Aorta (tissue), 5 donors: ENCODE measurements at regions not wholly inside any gene's neighbourhood (a gene's known extent, or its start where the extent isn't known, plus 50 kb on each side); places are given as distances from the start of the nearest gene placed in this dataset.
"Not testable (repeated sequence)": the region's sequence is repeated elsewhere in the genome, so short reads cannot be mapped to it uniquely, and the experiment has no call there.

Source experiments
- ATAC-seq: fragments of 200-7000 bp; cut with Tn5 transposase; one replicate; pipeline ENCODE4 v1.9.1; 2022; ENCODE audit warnings: moderate library complexity; ENCODE audit not compliant: low FRiP score
- DNase-seq, 2 donors: peaks; one replicate each; pipeline ENCODE4 v3.0.0-alpha.2; 2020
- H3K27ac ChIP-seq, 2 donors: one replicate each; pipeline ENCODE4 v1.5.1; 2013; ENCODE audit warnings: low read length in 2 of 2, mild to moderate bottlenecking in 2 of 2, moderate library complexity in 2 of 2, control low read depth in 1 of 2, inconsistent platforms in 1 of 2, low read depth in 1 of 2
- H3K27me3 ChIP-seq, 2 donors: one replicate each; pipeline ENCODE4 v1.6.1; 2013; ENCODE audit warnings: control low read depth in 1 of 2, low read length in 1 of 2, mild to moderate bottlenecking in 1 of 2, moderate library complexity in 1 of 2; ENCODE audit not compliant: insufficient read depth in 2 of 2, control insufficient read depth in 1 of 2
- H3K36me3 ChIP-seq, 2 donors: one replicate each; pipeline ENCODE4 v1.6.1; 2013; ENCODE audit warnings: control low read depth in 1 of 2, low read length in 1 of 2, mild to moderate bottlenecking in 1 of 2; ENCODE audit not compliant: insufficient read depth in 2 of 2, control insufficient read depth in 1 of 2
- H3K4me1 ChIP-seq, 2 donors: one replicate each; pipeline ENCODE4 v1.6.1; 2013; ENCODE audit warnings: low read length in 2 of 2, control low read depth in 1 of 2, mild to moderate bottlenecking in 1 of 2, moderate library complexity in 1 of 2; ENCODE audit not compliant: insufficient read depth in 2 of 2, control insufficient read depth in 1 of 2
- H3K4me3 ChIP-seq, 2 donors: one replicate each; pipeline ENCODE4 v1.5.1; 2013; ENCODE audit warnings: low read length in 2 of 2, control low read depth in 1 of 2, mild to moderate bottlenecking in 1 of 2
- H3K9me3 ChIP-seq: one replicate; pipeline ENCODE4 v1.6.1; 2013; ENCODE audit warnings: mild to moderate bottlenecking, low read length; ENCODE audit not compliant: control insufficient read depth
- WGBS, 2 donors: extraction: QIAGEN DNeasy Blood & Tissue Kit; methylation state at CpG; one replicate each; pipeline ENCODE4 v1.1.7; 2013; 5-methylcytosine and 5-hydroxymethylcytosine counted together
- intact Hi-C, 2 donors: fragments of 100-400 bp; cut with DNase I; formaldehyde crosslinking; loops; one replicate each; pipeline versions ENCODE4 v1.14.2 to v1.15.0; 2022
- donor health status: healthy with polysubstance abuse.
- donor health status: Bipolar disorder and iron deficiency.
- donor health status: DM: no; HTN: no; CAD: no.
- donor health status: DM: no; HTN: no; CAD: no.
- donor health status: DM: yes; HTN: yes; CAD: no.

DNA sequence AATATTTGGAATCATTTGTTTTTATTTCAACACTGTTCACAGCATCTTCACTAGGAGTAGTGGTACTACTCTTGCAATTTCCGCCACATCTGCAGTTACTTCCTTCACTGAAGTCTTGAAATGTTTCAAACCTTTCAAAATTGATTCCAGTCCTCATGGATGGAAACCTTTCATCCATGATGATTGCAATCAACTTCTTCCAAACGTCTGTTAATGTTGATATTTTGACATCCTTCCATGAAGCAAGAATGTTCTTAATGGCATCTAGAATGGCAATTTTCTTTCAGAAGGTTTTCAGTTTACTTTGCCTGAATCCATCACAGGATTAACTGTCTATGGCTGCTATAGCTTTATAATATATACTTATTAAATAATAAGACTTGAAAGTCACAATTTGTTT is 736.8 kb upstream of the CA10 start:
- intact Hi-C loops, result no loop called here
- WGBS, 2 donors, result 33 to 34% methylated on average over 2 of the region's 2 CpGs
- DNase-seq, result no peak

DNA sequence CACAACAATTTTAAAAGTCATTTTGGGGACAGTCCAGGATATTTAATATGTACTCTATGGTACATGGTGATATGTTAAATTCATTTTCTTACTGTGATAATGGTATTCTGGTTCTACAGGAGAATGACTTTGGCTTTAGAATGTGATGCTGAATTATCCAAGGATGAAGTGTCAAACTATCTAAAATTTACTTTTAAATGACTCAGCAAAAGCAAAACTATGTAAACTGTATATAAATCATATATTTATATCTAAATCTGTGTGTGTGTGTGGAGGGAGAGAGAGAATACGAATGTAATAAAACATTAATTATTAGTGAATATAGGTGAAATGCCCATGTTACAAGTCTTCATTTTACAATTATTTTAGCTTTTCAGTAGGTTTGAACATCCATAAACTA is 733.8 kb upstream of the CA10 start:
- no peaks in the 10 kb centered on the region for H3K27me3 ChIP-seq
- no peak overlapping the region for H3K27ac ChIP-seq
- ATAC-seq, result no peak
- no peak overlapping the region for H3K4me3 ChIP-seq
- 67 to 79% methylated on average over 1 of the region's 1 CpG for WGBS, 2 donors
- intact Hi-C loops, result no loop called here
- H3K4me1 ChIP-seq, result no peaks in the 10 kb centered on the region
- no peaks in the 10 kb centered on the region for H3K9me3 ChIP-seq
- DNase-seq, result no peak
- no peaks in the 10 kb centered on the region for H3K36me3 ChIP-seq

More for the DNA sequence above, 736.8 kb upstream of the CA10 start:
- no peak overlapping the region for H3K27ac ChIP-seq
- H3K4me1 ChIP-seq, result no peaks in the 10 kb centered on the region
- no peak for ATAC-seq
- no peaks in the 10 kb centered on the region for H3K27me3 ChIP-seq
- no peak overlapping the region for H3K4me3 ChIP-seq
- H3K9me3 ChIP-seq, result no peaks in the 10 kb centered on the region
- no peaks in the 10 kb centered on the region for H3K36me3 ChIP-seq

DNA sequence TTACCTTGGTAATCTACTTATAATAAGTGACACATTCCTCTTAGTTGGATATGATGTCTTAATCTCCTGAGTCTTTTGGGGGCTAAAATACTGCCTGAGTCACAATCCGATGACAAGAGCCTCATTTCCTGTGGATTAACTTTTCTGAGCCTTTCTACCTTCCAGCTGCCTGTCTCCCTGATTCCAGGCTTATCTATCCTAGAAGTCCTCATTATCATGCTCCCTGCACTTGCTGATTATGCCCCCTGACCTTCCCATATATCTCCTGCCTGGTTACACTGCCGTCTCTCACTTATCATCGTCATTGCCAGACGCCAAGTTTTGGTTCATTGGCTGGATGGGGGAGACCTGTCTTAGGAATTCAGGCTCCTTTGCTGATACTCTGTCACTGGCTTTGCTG is 727.4 kb upstream of the CA10 start:
- no peak for DNase-seq
- H3K27me3 ChIP-seq, result no peaks in the 10 kb centered on the region
- no peaks in the 10 kb centered on the region for H3K36me3 ChIP-seq
- no peak overlapping the region for H3K4me3 ChIP-seq
- H3K27ac ChIP-seq, result no peak overlapping the region
- no peaks in the 10 kb centered on the region for H3K4me1 ChIP-seq
- no peak for ATAC-seq
- intact Hi-C loops, result no loop called here
- WGBS, 2 donors, result 47 to 64% methylated on average over 4 of the region's 4 CpGs
- H3K9me3 ChIP-seq, result no peaks in the 10 kb centered on the region

DNA sequence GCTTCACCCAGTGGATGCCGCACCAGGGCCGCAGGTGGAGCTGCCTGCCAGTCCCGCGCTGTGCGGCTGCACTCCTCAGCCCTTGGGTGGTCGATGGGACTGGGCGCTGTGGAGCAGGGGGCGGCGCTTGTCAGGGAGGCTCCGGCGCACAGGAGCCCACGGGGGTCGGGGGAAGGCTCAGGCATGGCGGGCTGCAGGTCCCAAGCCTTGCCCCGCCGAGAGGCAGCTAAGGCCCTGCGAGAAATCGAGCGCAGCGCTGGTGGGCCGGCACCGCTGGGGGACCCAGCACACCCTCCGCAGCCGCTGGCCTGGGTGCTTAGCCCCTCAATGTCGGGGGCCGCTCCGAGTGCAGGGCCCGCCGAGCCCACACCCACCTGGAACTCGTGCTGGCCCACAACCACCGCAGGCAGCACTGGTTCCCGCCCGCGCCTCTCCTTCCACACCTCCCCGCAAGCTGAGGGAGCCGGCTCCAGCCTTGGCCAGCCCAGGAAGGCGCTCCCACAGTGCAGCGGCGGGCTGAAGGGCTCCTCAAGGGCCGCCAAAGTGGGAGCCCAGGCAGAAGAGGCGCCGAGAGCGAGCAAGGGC is 725.5 kb upstream of the CA10 start:
- H3K4me3 ChIP-seq, H3K27me3 ChIP-seq, H3K4me1 ChIP-seq, H3K9me3 ChIP-seq, H3K27ac ChIP-seq, ATAC-seq, H3K36me3 ChIP-seq, intact Hi-C loops: not testable (repeated sequence)
- DNase-seq, result peak in 1 of 2 donors; percentile 66
- WGBS, 2 donors, result 32 to 37% methylated on average over 43 of the region's 43 CpGs

DNA sequence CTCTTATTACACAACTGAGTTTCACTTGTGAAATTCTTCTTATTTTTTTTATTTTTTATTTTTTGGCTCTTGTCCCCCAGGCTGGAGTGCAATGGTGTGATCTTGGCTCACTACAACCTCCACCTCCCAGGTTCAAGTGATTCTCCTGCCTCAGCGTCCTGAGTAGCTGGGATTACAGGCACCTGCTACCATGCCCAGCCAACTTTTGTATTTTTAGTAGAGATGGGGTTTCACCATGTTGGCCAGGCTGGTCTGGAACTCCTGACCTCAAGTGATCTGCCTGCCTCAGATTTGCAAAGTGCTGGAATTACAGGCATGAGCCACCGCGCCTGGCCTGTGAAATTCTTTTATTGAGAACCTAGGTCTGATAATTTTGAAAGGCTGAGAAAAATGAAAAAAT is 688.3 kb upstream of the CA10 start:
- H3K9me3 ChIP-seq, H3K27me3 ChIP-seq, H3K4me3 ChIP-seq, H3K36me3 ChIP-seq, ATAC-seq, DNase-seq, H3K27ac ChIP-seq, H3K4me1 ChIP-seq: not testable (repeated sequence)
- intact Hi-C loops, result loop anchor here in 1 of 2 donors (10.0 kb wide), 1 partner anchor 162 kb away; no protein-coding TSS in a partner anchor
- 90 to 92% methylated on average over 3 of the region's 3 CpGs for WGBS, 2 donors

DNA sequence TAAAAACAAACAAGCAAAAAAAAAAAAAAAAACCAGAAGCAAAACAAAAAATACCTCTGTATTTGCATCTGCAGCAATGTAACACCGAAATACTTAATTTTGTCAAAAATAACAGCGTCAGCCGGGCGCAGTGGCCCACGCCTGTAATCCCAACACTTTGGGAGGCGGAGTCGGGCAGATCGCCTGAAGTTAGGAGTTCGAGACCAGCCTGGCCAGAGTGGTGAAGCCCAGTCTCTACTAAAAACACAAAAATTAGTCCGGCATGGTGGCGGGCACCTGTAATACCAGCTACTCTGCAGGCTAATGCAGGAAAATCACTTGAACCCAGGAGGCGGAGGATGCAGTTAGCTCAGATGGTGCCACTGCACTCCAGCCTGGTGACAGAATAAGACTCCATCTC is 683.5 kb upstream of the CA10 start:
- no peak for ATAC-seq
- no peaks in the 10 kb centered on the region for H3K36me3 ChIP-seq
- no peaks in the 10 kb centered on the region for H3K27me3 ChIP-seq
- no peak for DNase-seq
- WGBS, 2 donors, result 96% methylated on average over 12 of the region's 12 CpGs
- H3K27ac ChIP-seq, result no peak overlapping the region
- H3K9me3 ChIP-seq, result peaks cover 2% of the 10 kb centered on the region
- H3K4me1 ChIP-seq, result no peaks in the 10 kb centered on the region
- intact Hi-C loops, result loop anchor here in 1 of 2 donors (10.0 kb wide), 1 partner anchor 157 kb away; no protein-coding TSS in a partner anchor
- H3K4me3 ChIP-seq, result no peak overlapping the region

DNA sequence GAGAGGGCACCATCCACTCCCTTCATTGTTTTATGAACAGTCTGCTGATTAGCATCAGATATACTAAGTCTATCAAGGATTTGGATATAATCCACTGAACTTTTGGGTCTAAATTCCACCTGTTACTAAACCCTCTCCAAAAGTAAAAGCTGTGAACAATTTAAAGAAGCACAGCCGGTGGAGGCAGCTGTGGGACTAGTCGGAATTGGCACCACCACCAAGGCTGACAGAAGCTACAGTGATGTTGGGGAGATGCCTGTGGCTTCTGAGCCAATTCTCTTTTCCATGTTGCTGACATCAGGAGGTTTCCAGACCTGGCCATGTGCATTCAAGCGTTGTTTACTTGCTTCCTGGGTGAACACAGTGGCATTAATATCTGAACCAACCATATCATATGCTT is 679.0 kb upstream of the CA10 start:
- H3K9me3 ChIP-seq, result no peaks in the 10 kb centered on the region
- H3K4me1 ChIP-seq, result no peaks in the 10 kb centered on the region
- WGBS, 2 donors, result 73 to 80% methylated on average over 3 of the region's 3 CpGs
- intact Hi-C loops, result no loop called here
- no peak for ATAC-seq
- no peak overlapping the region for H3K27ac ChIP-seq
- H3K36me3 ChIP-seq, result no peaks in the 10 kb centered on the region
- H3K27me3 ChIP-seq, result no peaks in the 10 kb centered on the region
- DNase-seq, result no peak
- H3K4me3 ChIP-seq, result no peak overlapping the region

DNA sequence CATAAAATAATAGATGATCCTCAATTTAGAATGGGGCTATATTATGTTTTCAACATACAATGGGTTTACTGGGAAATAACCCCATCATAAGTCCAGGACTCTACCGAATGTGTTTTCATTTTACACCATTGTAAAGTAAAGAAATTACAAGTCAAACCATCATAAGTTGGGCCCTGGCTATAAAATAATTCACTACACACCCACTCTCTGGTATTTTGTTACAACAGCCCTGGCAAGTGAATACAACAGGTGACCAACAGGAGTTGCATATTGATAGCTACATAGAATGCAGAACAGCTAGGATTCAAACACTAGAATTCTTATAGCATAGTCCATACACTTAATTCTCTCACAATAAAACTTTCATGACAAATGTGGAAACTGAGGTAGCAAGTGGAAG is 673.0 kb upstream of the CA10 start:
- intact Hi-C loops, result no loop called here
- H3K27ac ChIP-seq, result no peak overlapping the region
- no peak for ATAC-seq
- 92 to 93% methylated on average over 1 of the region's 1 CpG for WGBS, 2 donors
- no peaks in the 10 kb centered on the region for H3K9me3 ChIP-seq
- no peaks in the 10 kb centered on the region for H3K4me1 ChIP-seq
- no peaks in the 10 kb centered on the region for H3K36me3 ChIP-seq
- H3K27me3 ChIP-seq, result no peaks in the 10 kb centered on the region
- no peak overlapping the region for H3K4me3 ChIP-seq
- no peak for DNase-seq

DNA sequence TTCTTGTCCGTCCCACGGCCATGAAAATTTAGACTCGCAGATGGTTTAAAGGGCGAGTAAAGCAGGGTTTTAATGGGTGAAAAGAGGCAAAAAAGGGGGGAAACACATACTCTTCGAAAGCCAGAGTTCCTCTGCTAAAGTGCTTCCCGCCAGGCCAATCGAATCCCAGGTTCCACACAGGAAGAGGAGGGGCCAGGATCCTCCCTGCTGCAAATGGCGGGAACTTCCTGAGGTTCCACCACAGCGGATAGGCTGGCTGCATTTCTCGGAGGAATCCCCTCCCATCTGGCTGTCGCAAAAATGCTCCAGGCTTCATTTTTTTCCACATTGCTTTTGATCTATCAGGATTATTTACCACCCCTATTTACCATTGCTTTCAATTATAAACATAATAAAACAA is 670.1 kb upstream of the CA10 start:
- no peak for ATAC-seq
- Histone ChIP-seq H3K4me3 (no peak overlapping the region), H3K4me1 (no peaks in the 10 kb centered on the region), H3K9me3 (no peaks in the 10 kb centered on the region), H3K27me3 (no peaks in the 10 kb centered on the region), H3K36me3 (no peaks in the 10 kb centered on the region), H3K27ac (no peak overlapping the region)
- intact Hi-C loops, result no loop called here
- no peak for DNase-seq
- 77 to 88% methylated on average over 11 of the region's 11 CpGs for WGBS, 2 donors
